Natural killer cell (primary cell): ENCODE measurements at regions not wholly inside any gene's neighbourhood (a gene's known extent, or its start where the extent isn't known, plus 50 kb on each side); places are given as distances from the start of the nearest gene placed in this dataset.

ENCODE experiments used
- ATAC-seq, 3 donors: fragments of 150-1000 bp in 2 of 3; fragments of 200-7000 bp in 1 of 3; cut with Tn5 transposase; 1 replicate in 1 of 3; 2 replicates in 2 of 3; pipeline ENCODE4 v1.10.0; 2021; ENCODE audit warnings: mild to moderate bottlenecking in 2 of 3, moderate library complexity in 2 of 3
- DNase-seq, 2 donors: peaks; one replicate each; pipeline versions ENCODE4 v3.0.0 to v3.0.0-alpha.2; 2013 to 2021; ENCODE audit warnings: mixed read lengths in 1 of 2
- H3K27ac ChIP-seq: one replicate; pipeline ENCODE4 v1.5.1; 2013; ENCODE audit warnings: mild to moderate bottlenecking, low read length
- H3K27me3 ChIP-seq: one replicate; pipeline ENCODE4 v1.6.1; 2013; ENCODE audit warnings: low read length; ENCODE audit not compliant: control insufficient read depth, insufficient read depth
- H3K36me3 ChIP-seq: one replicate; pipeline ENCODE4 v1.6.1; 2013; ENCODE audit warnings: low read length; ENCODE audit not compliant: control insufficient read depth, insufficient read depth
- H3K4me1 ChIP-seq: one replicate; pipeline ENCODE4 v1.6.1; 2013; ENCODE audit warnings: low read length; ENCODE audit not compliant: control insufficient read depth, insufficient read depth
- H3K4me3 ChIP-seq: one replicate; pipeline ENCODE4 v1.5.1; 2013; ENCODE audit warnings: low read length
- H3K9me3 ChIP-seq: one replicate; pipeline ENCODE4 v1.6.1; 2013; ENCODE audit warnings: low read length; ENCODE audit not compliant: control insufficient read depth, insufficient read depth
- H3K27ac Mint-ChIP-seq, 2 donors: one replicate each; pipeline ENCODE4 v1.8.0; 2022; ENCODE audit warnings: mild to moderate bottlenecking in 2 of 2, mixed read lengths in 2 of 2, moderate library complexity in 1 of 2
- H3K27me3 Mint-ChIP-seq, 2 donors: one replicate each; pipeline ENCODE4 v1.8.0; 2022; ENCODE audit warnings: low read depth in 2 of 2, mixed read lengths in 2 of 2
- H3K36me3 Mint-ChIP-seq: one replicate; pipeline ENCODE4 v1.8.0; 2022; ENCODE audit warnings: mixed read lengths
- H3K4me1 Mint-ChIP-seq, 2 donors: one replicate each; pipeline ENCODE4 v1.8.0; 2022; ENCODE audit warnings: mixed read lengths in 2 of 2
- H3K4me3 Mint-ChIP-seq: one replicate; pipeline ENCODE4 v1.8.0; 2022; ENCODE audit warnings: mild to moderate bottlenecking, moderate library complexity, mixed read lengths
- H3K9me3 Mint-ChIP-seq, 2 donors: one replicate each; pipeline ENCODE4 v1.8.0; 2022; ENCODE audit warnings: mixed read lengths in 2 of 2
- CTCF ChIP-seq: fragments of 200-600 bp; IDR thresholded peaks from one replicate; pipeline ENCODE4 v1.8.0; 2022; ENCODE audit warnings: antibody characterized with exemption
- WGBS: methylation state at CpG from one replicate; pipeline ENCODE4 v1.1.7; 2013; ENCODE audit warnings: missing lambda C conversion rate; ENCODE audit not compliant: insufficient coverage; 5-methylcytosine and 5-hydroxymethylcytosine counted together
- intact Hi-C: fragments of 100-400 bp; cut with micrococcal nuclease; formaldehyde crosslinking; loops from one replicate; pipeline ENCODE4 v1.14.2; 2022

- intact Hi-C loops: no loop called here
- no peaks in the 10 kb centered on the region for H3K9me3 ChIP-seq
- no peak overlapping the region for H3K27ac Mint-ChIP-seq
- no peak for DNase-seq
- H3K36me3 ChIP-seq: no peaks in the 10 kb centered on the region
- ATAC-seq: no peak
- peaks cover 27 to 28% of the 10 kb centered on the region in 2 donors for H3K27me3 Mint-ChIP-seq
- no peaks in the 10 kb centered on the region for H3K4me1 ChIP-seq
- H3K4me1 Mint-ChIP-seq: no peaks in the 10 kb centered on the region
- no peaks in the 10 kb centered on the region for H3K36me3 Mint-ChIP-seq
- H3K27ac ChIP-seq: no peak overlapping the region
- H3K9me3 Mint-ChIP-seq: no peaks in the 10 kb centered on the region
- H3K27me3 ChIP-seq: no peaks in the 10 kb centered on the region
- no peak overlapping the region for H3K4me3 ChIP-seq
- 54% methylated on average over 3 of the region's 3 CpGs for WGBS
- no peak for TF ChIP-seq CTCF
- H3K4me3 Mint-ChIP-seq: no peak overlapping the region
These were observed 57.2 kb upstream of the CISTR start for GRCh38 chr12:53809005-53809404.

GRCh38 chr12:53810950-53811349, 59.2 kb upstream of the CISTR start:
- Histone ChIP-seq H3K9me3 (no peaks in the 10 kb centered on the region), H3K4me1 (no peaks in the 10 kb centered on the region), H3K27me3 (no peaks in the 10 kb centered on the region), H3K4me3 (no peak overlapping the region), H3K27ac (no peak overlapping the region), H3K36me3 (no peaks in the 10 kb centered on the region)
- DNase-seq (no peak), ATAC-seq (no peak)
- intact Hi-C loops: no loop called here
- Mint-ChIP-seq H3K27me3 (peaks cover 19 to 23% of the 10 kb centered on the region in 2 donors), H3K4me1 (no peaks in the 10 kb centered on the region), H3K9me3 (no peaks in the 10 kb centered on the region), H3K4me3 (no peak overlapping the region), H3K36me3 (no peaks in the 10 kb centered on the region), H3K27ac (no peak overlapping the region)
- 83% methylated on average over 1 of the region's 1 CpG for WGBS
- TF ChIP-seq CTCF: no peak

- intact Hi-C loops: no loop called here
- TF ChIP-seq CTCF: no peak
- Mint-ChIP-seq H3K9me3 (no peaks in the 10 kb centered on the region), H3K4me3 (no peak overlapping the region), H3K27ac (no peak overlapping the region), H3K4me1 (no peaks in the 10 kb centered on the region), H3K36me3 (no peaks in the 10 kb centered on the region), H3K27me3 (peaks cover 18 to 20% of the 10 kb centered on the region in 2 donors)
- H3K27ac ChIP-seq: no peak overlapping the region
- H3K9me3 ChIP-seq: no peaks in the 10 kb centered on the region
- 82% methylated on average over 8 of the region's 8 CpGs for WGBS
- no peak overlapping the region for H3K4me3 ChIP-seq
- no peaks in the 10 kb centered on the region for H3K4me1 ChIP-seq
- ATAC-seq (no peak), DNase-seq (no peak)
- H3K36me3 ChIP-seq: no peaks in the 10 kb centered on the region
- H3K27me3 ChIP-seq: no peaks in the 10 kb centered on the region
These were observed 59.8 kb upstream of the CISTR start for GRCh38 chr12:53811606-53812005.

- Mint-ChIP-seq H3K4me1 (no peaks in the 10 kb centered on the region), H3K36me3 (no peaks in the 10 kb centered on the region), H3K27me3 (peaks cover 40 to 53% of the 10 kb centered on the region in 2 donors), H3K4me3 (no peak overlapping the region), H3K27ac (no peak overlapping the region), H3K9me3 (no peaks in the 10 kb centered on the region)
- TF ChIP-seq CTCF: no peak
- Histone ChIP-seq H3K9me3 (no peaks in the 10 kb centered on the region), H3K4me1 (no peaks in the 10 kb centered on the region), H3K4me3 (no peak overlapping the region), H3K36me3 (no peaks in the 10 kb centered on the region), H3K27me3 (peaks cover 4% of the 10 kb centered on the region), H3K27ac (no peak overlapping the region)
- ATAC-seq (no peak), DNase-seq (no peak)
- intact Hi-C loops: no loop called here
- WGBS: 88% methylated on average over 4 of the region's 4 CpGs
These were observed 64.7 kb upstream of the CISTR start for GRCh38 chr12:53816360-53817020.
